Stimulated activated CD4-positive, alpha-beta T cell treated with anti-CD3 and anti-CD28 coated beads, TNF-alpha, amount 100 ng/mL, for 1 hour (primary cell): ENCODE measurements at regions not wholly inside any gene's neighbourhood (a gene's known extent, or its start where the extent isn't known, plus 50 kb on each side); places are given as distances from the start of the nearest gene placed in this dataset.
"Not testable (repeated sequence)": the region's sequence is repeated elsewhere in the genome, so short reads cannot be mapped to it uniquely, and the experiment has no call there.

Experiments used
- DNase-seq, 3 donors: peaks; one replicate each; pipeline ENCODE4 v3.0.0-alpha.2; 2020; ENCODE audit warnings: low read depth in 3 of 3, low spot score in 1 of 3

- no peak for DNase-seq
Observed at GRCh38 chr2:36235882-36236281, 119.7 kb upstream of the CRIM1 start.

GRCh38 chr2:36235426-36235825 lies 120.2 kb upstream of the CRIM1 start:
- no peak for DNase-seq

- DNase-seq: no peak
Observed at GRCh38 chr2:36223259-36223658, 132.3 kb upstream of the CRIM1 start.

GRCh38 chr2:36222485-36222884 lies 133.1 kb upstream of the CRIM1 start:
- no peak for DNase-seq

- DNase-seq: no peak
Observed at GRCh38 chr2:36214691-36215090, 140.9 kb upstream of the CRIM1 start.

GRCh38 chr2:36203366-36203765 lies 152.2 kb upstream of the CRIM1 start:
- DNase-seq: no peak

- DNase-seq: no peak
Observed at GRCh38 chr2:36197181-36197971, 158.2 kb upstream of the CRIM1 start.

GRCh38 chr2:36193680-36194079 lies 161.9 kb upstream of the CRIM1 start:
- DNase-seq: no peak

GRCh38 chr2:36192983-36193382 lies 162.6 kb upstream of the CRIM1 start:
- no peak for DNase-seq

- no peak for DNase-seq
Observed at GRCh38 chr2:36190097-36190496, 165.5 kb upstream of the CRIM1 start.

GRCh38 chr2:36185624-36186023 lies 170.0 kb upstream of the CRIM1 start:
- no peak for DNase-seq

GRCh38 chr2:36184848-36185247 lies 170.7 kb upstream of the CRIM1 start:
- no peak for DNase-seq

- not testable (repeated sequence) for DNase-seq
Observed at GRCh38 chr2:36180789-36181482, 174.6 kb upstream of the CRIM1 start.

GRCh38 chr2:36180293-36180692 lies 175.3 kb upstream of the CRIM1 start:
- DNase-seq: not testable (repeated sequence)

GRCh38 chr2:36179668-36180269 lies 175.8 kb upstream of the CRIM1 start:
- not testable (repeated sequence) for DNase-seq

- DNase-seq: no peak
Observed at GRCh38 chr2:36178384-36178783, 177.2 kb upstream of the CRIM1 start.

GRCh38 chr2:36177282-36177681 lies 178.3 kb upstream of the CRIM1 start:
- no peak for DNase-seq

GRCh38 chr2:36174920-36175319 lies 180.7 kb upstream of the CRIM1 start:
- DNase-seq: no peak

GRCh38 chr2:36173760-36174404 lies 181.7 kb upstream of the CRIM1 start:
- DNase-seq: no peak

- DNase-seq: no peak
Observed at GRCh38 chr2:36172824-36173223, 182.8 kb upstream of the CRIM1 start.

- no peak for DNase-seq
Observed at GRCh38 chr2:36170805-36171204, 184.8 kb upstream of the CRIM1 start.

GRCh38 chr2:36169843-36170242 lies 185.7 kb upstream of the CRIM1 start:
- DNase-seq: no peak
